T-cell (primary cell): ENCODE measurements at regions not wholly inside any gene's neighbourhood (a gene's known extent, or its start where the extent isn't known, plus 50 kb on each side); places are given as distances from the start of the nearest gene placed in this dataset.

Source experiments
- ATAC-seq, 4 experiments: fragments of 200-7000 bp in 3 of 4; fragments of 150-1000 bp in 1 of 4; cut with Tn5 transposase; replicated peaks in 1 of 4; 1 replicate in 3 of 4; 2 replicates in 1 of 4; pipeline ENCODE4 v1.10.0; 2021; ENCODE audit warnings: moderate library complexity in 3 of 4, mild to moderate bottlenecking in 2 of 4, moderate number of reproducible peaks in 1 of 4
- CTCF ChIA-PET, 2 donors: fragments of 300-600 bp; sonication (Branson Sonifier 250); formaldehyde crosslinking; loops; one replicate each; lab custom pipeline; 2022; ENCODE audit warnings: antibody characterized with exemption in 2 of 2; lab: Charles Lee
- POLR2A ChIA-PET, 2 donors: fragments of 300-600 bp; sonication (Branson Sonifier 250); formaldehyde crosslinking; loops; one replicate each; lab custom pipeline; 2022; ENCODE audit warnings: antibody characterized with exemption in 2 of 2; lab: Charles Lee
- DNase-seq, 35 experiments: peaks; one replicate each; pipeline versions ENCODE4 v3.0.0 to v3.0.0-alpha.2; 2013 to 2023
- H3K27ac ChIP-seq: one replicate; pipeline ENCODE4 v1.5.1; 2013; ENCODE audit warnings: low read length
- H3K27me3 ChIP-seq, 2 experiments: replicated peaks in 1 of 2; 1 replicate in 1 of 2; 2 replicates in 1 of 2; pipeline versions ENCODE4 v1.6.1 to v1.7.0; 2013; ENCODE audit warnings: low read length in 1 of 2, mixed read lengths in 1 of 2; ENCODE audit not compliant: control insufficient read depth in 2 of 2, insufficient read depth in 2 of 2; ENCODE audit errors: extremely low read depth in 1 of 2
- H3K36me3 ChIP-seq, 2 donors: 1 replicate in 1 of 2; 2 replicates in 1 of 2; pipeline versions ENCODE4 v1.6.1 to v1.7.0; 2013; ENCODE audit warnings: low read length in 1 of 2; ENCODE audit not compliant: control insufficient read depth in 2 of 2, insufficient read depth in 1 of 2; ENCODE audit errors: extremely low read depth in 1 of 2
- H3K4me1 ChIP-seq, 2 experiments: 1 replicate in 1 of 2; 2 replicates in 1 of 2; pipeline versions ENCODE4 v1.6.1 to v1.7.0; 2013; ENCODE audit warnings: low read length in 2 of 2, mixed read lengths in 1 of 2; ENCODE audit not compliant: insufficient read depth in 2 of 2, control insufficient read depth in 1 of 2; ENCODE audit errors: extremely low read depth in 1 of 2
- H3K4me3 ChIP-seq, 2 donors: 1 replicate in 1 of 2; 2 replicates in 1 of 2; pipeline versions ENCODE4 v1.5.1 to v1.7.0; 2013; ENCODE audit warnings: mild to moderate bottlenecking in 2 of 2, low read length in 1 of 2, moderate library complexity in 1 of 2; ENCODE audit not compliant: control insufficient read depth in 1 of 2; ENCODE audit errors: extremely low read depth in 1 of 2
- H3K9me3 ChIP-seq: 2 replicates; pipeline ENCODE4 v1.7.0; 2013
- H3K27ac Mint-ChIP-seq, 2 donors: one replicate each; pipeline ENCODE4 v1.8.0; 2020 to 2021; ENCODE audit warnings: mild to moderate bottlenecking in 2 of 2, mixed read lengths in 2 of 2
- H3K27me3 Mint-ChIP-seq, 2 donors: one replicate each; pipeline ENCODE4 v1.8.0; 2021 to 2022; ENCODE audit warnings: mixed read lengths in 2 of 2
- H3K36me3 Mint-ChIP-seq: one replicate; pipeline ENCODE4 v1.8.0; 2021; ENCODE audit warnings: mixed read lengths
- H3K4me1 Mint-ChIP-seq, 3 donors: one replicate each; pipeline ENCODE4 v1.8.0; 2020 to 2022; ENCODE audit warnings: mixed read lengths in 3 of 3, mild to moderate bottlenecking in 1 of 3
- H3K4me3 Mint-ChIP-seq, 3 donors: one replicate each; pipeline ENCODE4 v1.8.0; 2020 to 2022; ENCODE audit warnings: mild to moderate bottlenecking in 3 of 3, mixed read lengths in 3 of 3, moderate library complexity in 3 of 3
- H3K9me3 Mint-ChIP-seq, 3 donors: one replicate each; pipeline ENCODE4 v1.8.0; 2020 to 2022; ENCODE audit warnings: mixed read lengths in 3 of 3
- WGBS: methylation state at CpG from one replicate; pipeline ENCODE4 v1.1.5; 2013; ENCODE audit warnings: missing lambda C conversion rate; ENCODE audit not compliant: insufficient coverage; 5-methylcytosine and 5-hydroxymethylcytosine counted together

DNA sequence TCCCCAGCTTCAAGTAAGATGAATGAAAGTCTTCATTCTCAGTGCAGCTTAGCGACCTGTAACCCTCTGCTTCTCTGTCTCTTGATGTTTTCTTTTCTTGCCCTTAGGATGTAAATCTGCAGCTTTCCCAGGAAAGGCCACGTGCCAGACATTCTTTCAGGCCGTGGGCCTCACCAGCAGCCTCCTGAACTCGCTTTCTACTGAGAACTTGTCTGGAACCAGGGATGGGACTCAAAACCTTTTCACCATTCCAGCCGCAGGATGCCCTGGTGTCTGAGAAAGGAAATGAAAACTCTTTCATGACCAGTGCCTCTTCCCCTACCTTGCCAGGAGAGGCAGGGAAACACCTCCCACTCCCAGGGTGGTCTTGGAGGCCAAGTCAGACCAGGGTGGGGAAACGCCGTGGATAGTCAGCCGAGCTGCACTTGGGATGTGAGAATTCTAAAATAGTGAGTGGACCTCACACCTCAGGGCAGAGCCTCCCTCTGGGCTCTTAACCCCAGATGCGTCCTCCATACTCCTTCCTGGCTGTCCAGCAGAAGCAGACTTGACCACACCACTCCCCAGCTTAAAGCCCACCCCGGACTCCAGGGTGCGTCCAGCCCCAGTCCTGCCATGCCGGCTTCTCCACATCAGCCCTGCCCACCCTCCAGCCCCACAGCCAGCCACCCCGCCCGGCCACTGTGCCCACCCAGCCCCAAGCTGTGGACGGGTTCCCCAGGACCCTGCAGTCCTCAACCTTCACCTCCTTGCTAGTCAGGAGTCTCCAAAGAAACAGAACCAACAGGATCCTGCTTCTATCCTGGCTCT, 115.5 kb downstream of the TWIST2 start:
- Histone ChIP-seq H3K4me3 (no peak overlapping the region), H3K9me3 (no peaks in the 10 kb centered on the region), H3K27me3 (peaks cover 2 to 23% of the 10 kb centered on the region in 2 experiments), H3K36me3 (no peaks in the 10 kb centered on the region), H3K27ac (no peak overlapping the region), H3K4me1 (no peaks in the 10 kb centered on the region)
- 63% methylated on average over 9 of the region's 15 CpGs for WGBS
- H3K9me3 Mint-ChIP-seq: peaks cover 0 to 4% (median 0%) of the 10 kb centered on the region in 3 donors
- no peak for DNase-seq
- no peak for ATAC-seq
- ChIA-PET CTCF (no interaction called here), POLR2A (no interaction called here)
- H3K27ac Mint-ChIP-seq: no peak overlapping the region
- peaks cover 4 to 10% of the 10 kb centered on the region in 2 donors for H3K27me3 Mint-ChIP-seq
- H3K4me3 Mint-ChIP-seq: no peak overlapping the region
- H3K4me1 Mint-ChIP-seq: no peaks in the 10 kb centered on the region
- no peaks in the 10 kb centered on the region for H3K36me3 Mint-ChIP-seq

DNA sequence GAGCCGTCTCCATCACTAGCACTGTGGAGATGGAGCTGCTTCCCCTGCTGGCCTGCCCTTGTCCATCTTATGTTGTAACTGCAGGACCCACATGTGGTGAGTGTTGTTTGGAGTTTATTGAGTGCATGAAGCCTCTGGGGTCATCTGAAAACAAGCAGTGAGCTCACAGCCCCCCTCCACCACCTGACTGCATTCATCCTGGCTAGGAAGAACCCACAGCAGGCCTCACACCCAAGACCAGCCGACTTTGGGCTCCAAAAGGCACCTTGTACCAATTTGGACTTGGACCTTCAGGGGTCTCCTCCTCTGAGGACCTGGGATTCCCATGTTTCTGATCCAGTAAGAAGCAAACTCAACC, 116.1 kb downstream of the TWIST2 start:
- Mint-ChIP-seq H3K36me3 (no peaks in the 10 kb centered on the region), H3K4me1 (no peaks in the 10 kb centered on the region), H3K9me3 (peaks cover 0 to 4% (median 0%) of the 10 kb centered on the region in 3 donors), H3K27ac (no peak overlapping the region), H3K4me3 (no peak overlapping the region), H3K27me3 (peaks cover 4 to 9% of the 10 kb centered on the region in 2 donors)
- Histone ChIP-seq H3K36me3 (no peaks in the 10 kb centered on the region), H3K9me3 (no peaks in the 10 kb centered on the region), H3K4me1 (no peaks in the 10 kb centered on the region), H3K4me3 (no peak overlapping the region), H3K27ac (no peak overlapping the region), H3K27me3 (peaks cover 2 to 28% of the 10 kb centered on the region in 2 experiments)
- no peak for ATAC-seq
- POLR2A ChIA-PET: no interaction called here
- CTCF ChIA-PET: no interaction called here
- no peak for DNase-seq
- WGBS: 44% methylated on average over 2 of the region's 2 CpGs

DNA sequence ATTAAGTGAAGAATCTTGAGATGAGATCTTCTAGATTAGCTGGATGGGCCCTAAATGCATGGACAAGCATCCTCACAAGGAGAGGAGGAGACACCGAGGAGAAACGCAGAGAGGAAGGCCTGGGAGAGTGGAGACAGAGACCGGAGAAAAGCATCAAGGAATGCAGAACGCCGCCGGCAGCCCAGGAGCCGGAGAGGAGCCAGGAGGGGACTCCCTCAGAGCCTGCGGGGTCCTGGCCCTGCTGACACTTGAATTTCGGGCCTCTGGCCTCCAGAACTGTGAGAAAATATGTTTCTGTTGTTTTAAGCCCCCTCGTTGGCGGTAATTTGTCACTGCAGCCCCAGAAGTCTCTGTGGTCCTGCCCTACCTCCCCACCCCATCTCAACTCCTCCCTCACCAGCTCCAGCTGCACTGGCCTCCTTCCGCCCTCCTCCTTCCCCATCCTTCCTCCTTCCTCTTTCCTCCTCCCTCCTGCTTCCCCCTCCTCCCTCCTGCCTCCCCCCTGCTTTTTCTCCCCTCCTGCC, 116.7 kb downstream of the TWIST2 start:
- no peak overlapping the region for H3K4me3 Mint-ChIP-seq
- peaks cover 0 to 4% (median 0%) of the 10 kb centered on the region in 3 donors for H3K9me3 Mint-ChIP-seq
- no peaks in the 10 kb centered on the region for H3K4me1 Mint-ChIP-seq
- H3K4me3 ChIP-seq: no peak overlapping the region
- H3K27ac ChIP-seq: no peak overlapping the region
- no peaks in the 10 kb centered on the region for H3K36me3 Mint-ChIP-seq
- ATAC-seq: no peak
- peaks cover 2 to 31% of the 10 kb centered on the region in 2 experiments for H3K27me3 ChIP-seq
- CTCF ChIA-PET: no interaction called here
- no peak overlapping the region for H3K27ac Mint-ChIP-seq
- H3K36me3 ChIP-seq: no peaks in the 10 kb centered on the region
- H3K27me3 Mint-ChIP-seq: peaks cover 0 to 10% of the 10 kb centered on the region in 2 donors
- 66% methylated on average over 10 of the region's 12 CpGs for WGBS
- H3K4me1 ChIP-seq: no peaks in the 10 kb centered on the region
- H3K9me3 ChIP-seq: no peaks in the 10 kb centered on the region
- DNase-seq: no peak
- POLR2A ChIA-PET: no interaction called here

DNA sequence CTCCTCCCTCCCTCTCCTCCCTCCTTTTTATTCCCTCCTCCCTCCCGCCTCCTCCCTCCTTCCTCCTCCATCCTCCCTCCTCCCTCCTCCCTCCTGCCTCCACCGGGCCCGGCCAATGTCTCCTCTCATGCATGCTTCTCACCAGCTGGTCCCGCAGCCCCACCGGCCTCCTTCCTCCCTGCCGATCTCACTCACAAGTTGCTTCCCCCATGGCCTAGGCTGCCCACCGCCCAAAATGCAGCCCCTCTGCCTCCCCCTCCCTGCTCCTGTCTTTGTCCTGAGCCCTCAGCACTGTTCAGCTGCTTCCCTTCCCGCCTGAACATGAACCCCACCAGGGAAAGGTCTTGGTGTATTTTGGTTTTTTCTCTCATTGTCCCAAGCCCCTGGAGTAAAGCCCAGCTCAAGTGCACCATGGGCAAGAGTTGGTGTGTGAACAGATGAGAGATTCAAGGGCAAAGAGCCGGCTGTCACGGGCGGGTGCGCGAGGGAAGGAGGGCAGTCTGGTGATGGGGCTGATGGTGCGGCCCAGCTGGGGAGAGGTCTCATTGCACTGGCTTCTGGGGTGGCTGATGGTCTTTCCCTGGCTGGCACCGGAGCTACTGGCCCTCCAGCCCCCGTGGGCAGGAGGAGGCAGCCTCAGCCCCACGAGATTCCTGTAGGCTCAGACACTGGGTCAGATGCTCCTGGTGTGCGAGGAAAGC, 117.6 kb downstream of the TWIST2 start:
- H3K27ac Mint-ChIP-seq: no peak overlapping the region
- H3K4me1 Mint-ChIP-seq: no peaks in the 10 kb centered on the region
- peaks cover 3 to 13% of the 10 kb centered on the region in 2 donors for H3K27me3 Mint-ChIP-seq
- H3K27me3 ChIP-seq: peaks cover 2 to 40% of the 10 kb centered on the region in 2 experiments
- no peaks in the 10 kb centered on the region for H3K4me1 ChIP-seq
- POLR2A ChIA-PET: no interaction called here
- DNase-seq (no peak), ATAC-seq (no peak)
- no peak overlapping the region for H3K4me3 Mint-ChIP-seq
- CTCF ChIA-PET: interaction anchor here in 1 of 2 donors (0.8 kb wide), 1 partner anchor 17 kb away, joined by 3 read pairs; no protein-coding TSS in a partner anchor
- no peaks in the 10 kb centered on the region for H3K36me3 Mint-ChIP-seq
- WGBS: 79% methylated on average over 14 of the region's 18 CpGs
- no peaks in the 10 kb centered on the region for H3K9me3 ChIP-seq
- H3K27ac ChIP-seq: no peak overlapping the region
- H3K36me3 ChIP-seq: no peaks in the 10 kb centered on the region
- no peak overlapping the region for H3K4me3 ChIP-seq
- peaks cover 0 to 4% (median 0%) of the 10 kb centered on the region in 3 donors for H3K9me3 Mint-ChIP-seq

DNA sequence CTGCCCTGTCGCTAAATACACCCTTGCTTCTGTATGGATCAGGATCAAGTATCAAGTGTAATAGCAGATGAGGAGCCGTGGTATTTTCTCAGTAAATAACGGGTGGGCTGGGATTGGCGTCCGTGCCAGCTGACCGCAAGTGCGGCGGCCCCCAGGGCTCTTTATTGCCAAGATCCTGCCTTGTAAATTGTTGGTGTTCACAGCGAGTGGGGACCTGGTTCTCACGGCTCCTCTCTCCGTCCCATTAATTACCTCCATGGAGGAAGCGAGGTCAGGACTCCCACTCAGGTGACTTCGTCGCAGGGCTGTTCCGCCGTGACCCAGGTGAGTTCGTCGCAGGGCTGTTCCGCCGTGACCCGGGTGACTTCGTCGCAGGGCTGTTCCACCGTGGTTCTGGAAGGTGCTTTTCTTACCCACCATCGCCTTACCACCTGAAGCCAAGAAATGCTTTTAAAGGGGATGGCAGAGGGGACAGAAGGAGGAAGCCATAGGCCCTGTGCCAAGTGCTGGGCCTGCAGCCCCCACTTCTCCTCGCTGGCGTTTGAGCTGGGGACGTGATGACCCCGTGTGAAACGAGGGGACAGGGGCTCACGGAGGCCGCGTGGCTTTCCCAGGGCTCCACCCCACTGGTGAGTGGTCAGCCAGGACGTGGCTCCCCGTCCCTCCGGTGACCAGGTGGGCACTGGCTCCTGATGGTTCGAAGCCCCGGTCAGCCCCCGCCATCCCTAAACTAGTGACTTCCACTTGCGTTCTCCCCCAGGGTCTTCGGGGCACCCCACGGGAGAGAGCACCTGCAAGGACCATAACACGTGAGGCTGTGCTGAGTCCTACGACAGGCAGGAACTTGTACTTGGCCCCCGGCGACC, 118.4 kb downstream of the TWIST2 start:
- no peak for ATAC-seq
- H3K4me3 ChIP-seq: no peak overlapping the region
- peaks cover 2 to 48% of the 10 kb centered on the region in 2 experiments for H3K27me3 ChIP-seq
- Mint-ChIP-seq H3K27me3 (peaks cover 4 to 20% of the 10 kb centered on the region in 2 donors), H3K4me1 (no peaks in the 10 kb centered on the region), H3K9me3 (peaks cover 0 to under 1% (median 0%) of the 10 kb centered on the region in 3 donors), H3K4me3 (no peak overlapping the region), H3K36me3 (no peaks in the 10 kb centered on the region), H3K27ac (no peak overlapping the region)
- H3K36me3 ChIP-seq: no peaks in the 10 kb centered on the region
- no peak overlapping the region for H3K27ac ChIP-seq
- no peak for DNase-seq
- ChIA-PET POLR2A (no interaction called here), CTCF (interaction anchor here in 1 of 2 donors (0.8 kb wide), 1 partner anchor 18 kb away, joined by 3 read pairs; no protein-coding TSS in a partner anchor)
- H3K4me1 ChIP-seq: no peaks in the 10 kb centered on the region
- no peaks in the 10 kb centered on the region for H3K9me3 ChIP-seq
- 86% methylated on average over 33 of the region's 46 CpGs for WGBS
